Trophoblast cell (in vitro differentiated cells and primary cell): ENCODE measurements at regions not wholly inside any gene's neighbourhood (a gene's known extent, or its start where the extent isn't known, plus 50 kb on each side); places are given as distances from the start of the nearest gene placed in this dataset.

Experiments
- DNase-seq, 2 donors: peaks; one replicate each; pipeline ENCODE4 v3.0.0-alpha.2; 2016
- H2AFZ ChIP-seq: 2 replicates; pipeline ENCODE4 v1.6.1; 2013; ENCODE audit warnings: low read length, moderate library complexity, mild to moderate bottlenecking; ENCODE audit not compliant: insufficient read depth, poor library complexity
- H2AK5ac ChIP-seq: 2 replicates; pipeline ENCODE4 v1.6.1; 2013; ENCODE audit warnings: mild to moderate bottlenecking, low read length
- H2BK120ac ChIP-seq: 2 replicates; pipeline ENCODE4 v1.6.1; 2013; ENCODE audit warnings: low read length, mild to moderate bottlenecking, moderate library complexity; ENCODE audit not compliant: insufficient read depth, poor library complexity
- H2BK12ac ChIP-seq: 2 replicates; pipeline ENCODE4 v1.6.1; 2013; ENCODE audit warnings: mild to moderate bottlenecking, low read length, moderate library complexity
- H2BK5ac ChIP-seq: 2 replicates; pipeline ENCODE4 v1.6.1; 2013; ENCODE audit warnings: low read length, low read depth, moderate library complexity, mild to moderate bottlenecking; ENCODE audit not compliant: poor library complexity
- H3K14ac ChIP-seq: 2 replicates; pipeline ENCODE4 v1.6.1; 2013; ENCODE audit warnings: mild to moderate bottlenecking, low read length
- H3K18ac ChIP-seq: 2 replicates; pipeline ENCODE4 v1.6.1; 2013; ENCODE audit warnings: mild to moderate bottlenecking, low read length
- H3K23ac ChIP-seq: 2 replicates; pipeline ENCODE4 v1.6.1; 2013; ENCODE audit warnings: low read length
- H3K27ac ChIP-seq: 2 replicates; pipeline ENCODE4 v1.5.1; 2013; ENCODE audit warnings: low read depth, mild to moderate bottlenecking, inconsistent platforms, low read length, moderate library complexity
- H3K27me3 ChIP-seq: 2 replicates; pipeline ENCODE4 v1.6.1; 2013; ENCODE audit warnings: inconsistent platforms, mild to moderate bottlenecking, low read length, moderate library complexity; ENCODE audit not compliant: insufficient read depth
- H3K36me3 ChIP-seq, 2 experiments: 1 replicate in 1 of 2; 2 replicates in 1 of 2; pipeline ENCODE4 v1.6.1; 2013; ENCODE audit warnings: low read length in 2 of 2, mild to moderate bottlenecking in 2 of 2, moderate library complexity in 1 of 2; ENCODE audit not compliant: insufficient read depth in 2 of 2, control insufficient read depth in 1 of 2
- H3K4ac ChIP-seq: 2 replicates; pipeline ENCODE4 v1.6.1; 2013; ENCODE audit warnings: low read depth, mild to moderate bottlenecking, low read length, moderate library complexity
- H3K4me1 ChIP-seq, 2 experiments: 1 replicate in 1 of 2; 2 replicates in 1 of 2; pipeline ENCODE4 v1.6.1; 2013; ENCODE audit warnings: low read length in 2 of 2, mild to moderate bottlenecking in 2 of 2, moderate library complexity in 1 of 2; ENCODE audit not compliant: insufficient read depth in 2 of 2, control insufficient read depth in 1 of 2
- H3K4me2 ChIP-seq: 2 replicates; pipeline ENCODE4 v1.6.1; 2013; ENCODE audit warnings: inconsistent platforms, mild to moderate bottlenecking, low read length, moderate library complexity
- H3K4me3 ChIP-seq: 2 replicates; pipeline ENCODE4 v1.5.1; 2013; ENCODE audit warnings: mild to moderate bottlenecking, low read depth, low read length, inconsistent platforms
- H3K79me1 ChIP-seq: one replicate; pipeline ENCODE4 v1.6.1; 2013; ENCODE audit warnings: low read length
- H3K79me2 ChIP-seq: 2 replicates; pipeline ENCODE4 v1.6.1; 2013; ENCODE audit warnings: low read length, mild to moderate bottlenecking; ENCODE audit not compliant: control insufficient read depth, insufficient read depth, poor library complexity
- H3K9ac ChIP-seq: 2 replicates; pipeline ENCODE4 v1.6.1; 2013; ENCODE audit warnings: mild to moderate bottlenecking, low read length
- H3K9me3 ChIP-seq: 2 replicates; pipeline ENCODE4 v1.6.1; 2013; ENCODE audit warnings: low read depth, mild to moderate bottlenecking, control low read depth, inconsistent platforms, low read length; ENCODE audit not compliant: insufficient read depth
- H4K12ac ChIP-seq: 2 replicates; pipeline ENCODE4 v1.6.1; 2013; ENCODE audit warnings: low read depth, mild to moderate bottlenecking, low read length, moderate library complexity
- H4K8ac ChIP-seq: 2 replicates; pipeline ENCODE4 v1.6.1; 2013; ENCODE audit warnings: low read depth, mild to moderate bottlenecking, low read length, moderate library complexity
- H4K91ac ChIP-seq: one replicate; pipeline ENCODE4 v1.6.1; 2013; ENCODE audit warnings: low read depth, mild to moderate bottlenecking, low read length, moderate library complexity
- WGBS: extraction: QIAGEN DNeasy Blood & Tissue Kit; methylation state at CpG from one replicate; pipeline ENCODE4 v1.1.7; 2013; ENCODE audit warnings: missing lambda C conversion rate; ENCODE audit not compliant: insufficient read length, insufficient coverage; ENCODE audit errors: extremely low coverage; 5-methylcytosine and 5-hydroxymethylcytosine counted together

- H3K14ac ChIP-seq = no peak overlapping the region
- H2BK5ac ChIP-seq = no peak overlapping the region
- WGBS = no CpG with 5 or more reads among the region's 3 CpGs
- H3K9ac ChIP-seq = no peak overlapping the region
- H3K36me3 ChIP-seq = no peaks in the 10 kb centered on the region
- no peak overlapping the region for H4K91ac ChIP-seq
- no peak overlapping the region for H2AK5ac ChIP-seq
- DNase-seq = no peak
- no peak overlapping the region for H3K18ac ChIP-seq
- H3K4me1 ChIP-seq = no peaks in the 10 kb centered on the region
- no peak overlapping the region for H2BK120ac ChIP-seq
- H3K79me2 ChIP-seq = no peaks in the 10 kb centered on the region
- no peak overlapping the region for H4K12ac ChIP-seq
- no peak overlapping the region for H3K23ac ChIP-seq
- H2AFZ ChIP-seq = no peak overlapping the region
- no peaks in the 10 kb centered on the region for H3K27me3 ChIP-seq
- no peak overlapping the region for H4K8ac ChIP-seq
- no peak overlapping the region for H2BK12ac ChIP-seq
- H3K9me3 ChIP-seq = no peaks in the 10 kb centered on the region
- H3K27ac ChIP-seq = no peak overlapping the region
- H3K4me2 ChIP-seq = no peak overlapping the region
- no peaks in the 10 kb centered on the region for H3K79me1 ChIP-seq
- no peak overlapping the region for H3K4me3 ChIP-seq
- H3K4ac ChIP-seq = no peak overlapping the region
Observed at GRCh38 chr7:139177696-139178095, 53.3 kb upstream of the UBN2 start.

- Histone ChIP-seq H3K23ac (no peak overlapping the region), H3K9ac (no peak overlapping the region), H3K4ac (no peak overlapping the region), H4K91ac (no peak overlapping the region), H3K9me3 (no peaks in the 10 kb centered on the region), H3K4me3 (no peak overlapping the region), H3K27me3 (no peaks in the 10 kb centered on the region), H3K36me3 (no peaks in the 10 kb centered on the region), H3K18ac (no peak overlapping the region), H3K4me1 (no peaks in the 10 kb centered on the region), H3K27ac (no peak overlapping the region), H2AK5ac (no peak overlapping the region), H2BK120ac (no peak overlapping the region), H2AFZ (no peak overlapping the region), H4K12ac (no peak overlapping the region), H3K14ac (no peak overlapping the region), H2BK5ac (no peak overlapping the region), H3K79me2 (no peaks in the 10 kb centered on the region), H3K79me1 (no peaks in the 10 kb centered on the region), H2BK12ac (no peak overlapping the region), H3K4me2 (no peak overlapping the region), H4K8ac (no peak overlapping the region)
- DNase-seq = peak in 1 of 2 donors; percentile 60
- WGBS = 100% methylated on average over 3 of the region's 5 CpGs
Observed at GRCh38 chr7:139180700-139181311, 50.2 kb upstream of the UBN2 start.
